SK-N-SH (cell line): ENCODE measurements at regions not wholly inside any gene's neighbourhood (a gene's known extent, or its start where the extent isn't known, plus 50 kb on each side); places are given as distances from the start of the nearest gene placed in this dataset.

ENCODE experiments used
- CTCF ChIA-PET: fragments of 300-600, 350-600 bp; formaldehyde crosslinking; extraction: SDS; loops from one replicate; lab custom pipeline; 2021; lab: Yijun Ruan, JAX
- POLR2A ChIA-PET: fragments of 350-600 bp; sonication (Branson Sonifier 250); formaldehyde crosslinking; extraction: SDS; loops from one replicate; lab custom pipeline; 2020; ENCODE audit warnings: antibody characterized with exemption, inconsistent platforms; lab: Yijun Ruan, JAX
- DNase-seq: peaks from one replicate; pipeline ENCODE4 v3.0.0; 2012
- H2AFZ ChIP-seq: fragments of 200-600 bp; sonication (generic); 2 replicates; pipeline ENCODE4 v1.8.1; 2016; ENCODE audit warnings: antibody characterized with exemption, mild to moderate bottlenecking, low read depth
- H3F3A ChIP-seq: fragments of 200-600 bp; sonication (generic); replicated peaks from 2 replicates; pipeline ENCODE3; 2016; ENCODE audit warnings: antibody characterized with exemption, mild to moderate bottlenecking; ENCODE audit not compliant: insufficient read depth
- H3K27ac ChIP-seq, 2 experiments: fragments of 200-500 bp in 1 of 2; fragments of 200-600 bp in 1 of 2; sonication (Bioruptor generic) in 1 of 2; sonication (generic), shearing (Covaris generic) in 1 of 2; 2 replicates each; pipeline versions ENCODE4 v1.5.1 to v1.6.1; 2014 to 2016; ENCODE audit warnings: low read depth in 2 of 2, inconsistent platforms in 1 of 2, low read length in 1 of 2, mild to moderate bottlenecking in 1 of 2, mixed read lengths in 1 of 2
- H3K27me3 ChIP-seq: fragments of 200-600 bp; sonication (generic), shearing (Covaris generic); 2 replicates; pipeline ENCODE4 v1.6.1; 2016; ENCODE audit warnings: mixed run types; ENCODE audit not compliant: insufficient read depth
- H3K36me3 ChIP-seq, 2 experiments: fragments of 200-500 bp in 1 of 2; fragments of 200-600 bp in 1 of 2; sonication (Bioruptor generic) in 1 of 2; sonication (generic) in 1 of 2; replicated peaks in 1 of 2; 2 replicates each; pipeline versions ENCODE3 to v1.5.1; 2014 to 2016; ENCODE audit warnings: low read length in 1 of 2, mild to moderate bottlenecking in 1 of 2; ENCODE audit not compliant: insufficient read depth in 2 of 2, control insufficient read depth in 1 of 2
- H3K4me1 ChIP-seq, 2 experiments: fragments of 200-500 bp in 1 of 2; fragments of 200-600 bp in 1 of 2; sonication (Bioruptor generic) in 1 of 2; sonication (generic), shearing (Covaris generic) in 1 of 2; 2 replicates each; pipeline versions ENCODE4 v1.5.1 to v1.6.1; 2014 to 2016; ENCODE audit warnings: low read depth in 1 of 2, low read length in 1 of 2, mixed run types in 1 of 2; ENCODE audit not compliant: insufficient read depth in 2 of 2, control insufficient read depth in 1 of 2
- H3K4me2 ChIP-seq: fragments of 200-600 bp; sonication (generic), shearing (Covaris generic); 2 replicates; pipeline ENCODE4 v1.6.1; 2017; ENCODE audit warnings: mixed run types
- H3K4me3 ChIP-seq, 2 experiments: fragments of 200-500 bp in 1 of 2; fragments of 200-600 bp in 1 of 2; sonication (Bioruptor generic) in 1 of 2; sonication (generic), shearing (Covaris generic) in 1 of 2; 2 replicates each; pipeline versions ENCODE4 v1.5.1 to v1.8.1; 2014 to 2016; ENCODE audit warnings: low read depth in 2 of 2, inconsistent platforms in 1 of 2, low read length in 1 of 2, mild to moderate bottlenecking in 1 of 2, mixed read lengths in 1 of 2, moderate library complexity in 1 of 2
- H3K79me2 ChIP-seq: fragments of 200-600 bp; sonication (generic); 2 replicates; pipeline ENCODE4 v1.8.1; 2017; ENCODE audit warnings: mild to moderate bottlenecking; ENCODE audit not compliant: insufficient read depth
- H3K9ac ChIP-seq: fragments of 200-600 bp; sonication (generic); 2 replicates; pipeline ENCODE4 v1.6.1; 2017; ENCODE audit warnings: mixed run types
- H3K9me2 ChIP-seq: fragments of 200-600 bp; sonication (generic); 2 replicates; pipeline ENCODE4 v1.6.1; 2017; ENCODE audit warnings: mixed run types
- H3K9me3 ChIP-seq: fragments of 200-600 bp; sonication (generic); 2 replicates; pipeline ENCODE4 v1.6.1; 2017; ENCODE audit warnings: mixed run types, mild to moderate bottlenecking, moderate library complexity
- H4K20me1 ChIP-seq: fragments of 200-600 bp; sonication (generic); 2 replicates; pipeline ENCODE4 v1.6.1; 2017; ENCODE audit warnings: mild to moderate bottlenecking, mixed run types; ENCODE audit not compliant: insufficient read depth
- CHD2 ChIP-seq: fragments of 150-350 bp; IDR thresholded peaks from 2 replicates; pipeline ENCODE4 v1.6.1; 2018; ENCODE audit warnings: low read length; ENCODE audit not compliant: partially characterized antibody
- ELF1 ChIP-seq: IDR thresholded peaks from 2 replicates; pipeline ENCODE4 v1.4.0; 2012
- EP300 ChIP-seq, 2 experiments: IDR thresholded peaks; 2 replicates each; pipeline versions ENCODE4 v1.4.0 to v1.6.1; 2012; ENCODE audit warnings: borderline replicate concordance in 1 of 2, low read depth in 1 of 2, low read length in 1 of 2
- EZH2phosphoT487 ChIP-seq: fragments of 200-600 bp; sonication (generic); IDR thresholded peaks from 2 replicates; pipeline ENCODE4 v1.6.1; 2017; ENCODE audit warnings: low read depth, mixed run types, mild to moderate bottlenecking, antibody characterized with exemption, moderate library complexity, borderline replicate concordance
- FOSL2 ChIP-seq: IDR thresholded peaks from 2 replicates; pipeline ENCODE4 v1.4.0; 2012; ENCODE audit warnings: low read depth, mild to moderate bottlenecking, moderate library complexity, borderline replicate concordance
- FOXM1 ChIP-seq: IDR thresholded peaks from 2 replicates; pipeline ENCODE4 v1.4.0; 2012; ENCODE audit warnings: low read depth, mild to moderate bottlenecking
- GABPA ChIP-seq: IDR thresholded peaks from 2 replicates; pipeline ENCODE4 v1.4.0; 2012; ENCODE audit warnings: low read depth, mild to moderate bottlenecking
- MAX ChIP-seq: IDR thresholded peaks from 2 replicates; pipeline ENCODE4 v1.4.0; 2012; ENCODE audit warnings: low read depth
- MEF2A ChIP-seq: IDR thresholded peaks from 2 replicates; pipeline ENCODE4 v1.4.0; 2012; ENCODE audit warnings: low read depth, borderline replicate concordance
- MXI1 ChIP-seq: IDR thresholded peaks from 2 replicates; pipeline ENCODE4 v1.6.1; 2012; ENCODE audit warnings: mild to moderate bottlenecking, low read depth, low read length, improper control_type of control experiment
- NFIC ChIP-seq: IDR thresholded peaks from 2 replicates; pipeline ENCODE4 v1.4.0; 2012; ENCODE audit warnings: borderline replicate concordance
- NRF1 ChIP-seq: IDR thresholded peaks from 2 replicates; pipeline ENCODE4 v1.6.1; 2012; ENCODE audit warnings: low read depth, mild to moderate bottlenecking, low read length
- PBX3 ChIP-seq: IDR thresholded peaks from 2 replicates; pipeline ENCODE4; 2012
- RAD21 ChIP-seq: IDR thresholded peaks from 2 replicates; pipeline ENCODE4 v1.6.1; 2012; ENCODE audit warnings: mild to moderate bottlenecking, low read length
- RFX5 ChIP-seq: IDR thresholded peaks from 2 replicates; pipeline ENCODE4 v1.6.1; 2012; ENCODE audit warnings: mild to moderate bottlenecking, improper control_type of control experiment, low read length
- RXRA ChIP-seq: IDR thresholded peaks from 2 replicates; pipeline ENCODE4 v1.4.0; 2012; ENCODE audit warnings: low read depth, mild to moderate bottlenecking, borderline replicate concordance
- SIN3A ChIP-seq: IDR thresholded peaks from 2 replicates; pipeline ENCODE4 v1.6.1; 2012; ENCODE audit warnings: low read depth, mild to moderate bottlenecking, low read length, moderate library complexity, borderline replicate concordance
- TAF1 ChIP-seq: IDR thresholded peaks from 2 replicates; pipeline ENCODE4 v1.6.1; 2012; ENCODE audit warnings: low read depth, mild to moderate bottlenecking, low read length, moderate library complexity, borderline replicate concordance
- TCF12 ChIP-seq: IDR thresholded peaks from 2 replicates; pipeline ENCODE4 v1.4.0; 2012
- TEAD4 ChIP-seq: IDR thresholded peaks from 2 replicates; pipeline ENCODE4 v1.4.0; 2012; ENCODE audit warnings: mild to moderate bottlenecking, borderline replicate concordance; ENCODE audit not compliant: insufficient read depth
- USF2 ChIP-seq: fragments of 150-350 bp; IDR thresholded peaks from 2 replicates; pipeline ENCODE4 v1.6.1; 2017; ENCODE audit warnings: antibody characterized with exemption, low read length, low read depth, borderline replicate concordance
- YY1 ChIP-seq: IDR thresholded peaks from 2 replicates; pipeline ENCODE4 v1.4.0; 2012; ENCODE audit warnings: low read depth, mild to moderate bottlenecking
- ZBTB33 ChIP-seq: IDR thresholded peaks from 2 replicates; pipeline ENCODE4 v1.4.0; 2012; ENCODE audit warnings: low read depth, borderline replicate concordance
- WGBS: methylation state at CpG from one replicate; pipeline ENCODE4 v1.1.6; 2017; ENCODE audit warnings: low lambda C conversion rate; 5-methylcytosine and 5-hydroxymethylcytosine counted together

- no peaks in the 10 kb centered on the region for H3K9me3 ChIP-seq
- TF ChIP-seq USF2 (no peak), NRF1 (no peak), RFX5 (no peak), MEF2A (no peak), NFIC (no peak), FOXM1 (no peak)
- no peaks in the 10 kb centered on the region for H3K79me2 ChIP-seq
- H3K27ac ChIP-seq: no peak overlapping the region
- no peaks in the 10 kb centered on the region for H3F3A ChIP-seq
- H3K4me2 ChIP-seq: no peak overlapping the region
- no peaks in the 10 kb centered on the region for H4K20me1 ChIP-seq
- POLR2A ChIA-PET: no interaction called here
- H3K27me3 ChIP-seq: peaks cover 12% of the 10 kb centered on the region; the same call in 1 of the 2 replicates
- H3K4me3 ChIP-seq: no peak overlapping the region
- H3K4me1 ChIP-seq: no peaks in the 10 kb centered on the region
- no peak overlapping the region for H2AFZ ChIP-seq
- WGBS: 16% methylated on average over 4 of the region's 4 CpGs
- CTCF ChIA-PET: interaction anchor here (1.6 kb wide), 1 partner anchor 11 kb away, joined by 4 read pairs; no protein-coding TSS in a partner anchor
- DNase-seq: no peak
- H3K9ac ChIP-seq: no peak overlapping the region
- no peaks in the 10 kb centered on the region for H3K9me2 ChIP-seq
- no peaks in the 10 kb centered on the region for H3K36me3 ChIP-seq
These were observed 168.8 kb upstream of the NDN start for GRCh38 chr15:23855947-23856346.

GRCh38 chr15:23857028-23857641, 170.0 kb upstream of the NDN start:
- no peak overlapping the region for H2AFZ ChIP-seq
- no peaks in the 10 kb centered on the region for H3K79me2 ChIP-seq
- H3K27me3 ChIP-seq: peaks cover 12% of the 10 kb centered on the region; the same call in 1 of the 2 replicates
- DNase-seq: peak; percentile 30
- ChIA-PET CTCF (interaction anchor here (0.6 to 1.6 kb wide), 13 partner anchors 12 to 228 kb away, joined by 3 to 6 read pairs (median 3); no protein-coding TSS in a partner anchor), POLR2A (no interaction called here)
- H3F3A ChIP-seq: no peaks in the 10 kb centered on the region
- peak overlapping the region; percentile 51; the same call in 1 of the 2 replicates for H3K4me2 ChIP-seq
- 5% methylated on average over 12 of the region's 12 CpGs for WGBS
- no peaks in the 10 kb centered on the region for H3K4me1 ChIP-seq
- H4K20me1 ChIP-seq: no peaks in the 10 kb centered on the region
- H3K9me2 ChIP-seq: no peaks in the 10 kb centered on the region
- H3K36me3 ChIP-seq: no peaks in the 10 kb centered on the region
- no peak overlapping the region for H3K27ac ChIP-seq
- H3K4me3 ChIP-seq: peak overlapping the region in 1 of 2 experiments; percentile 36; a peak in 1 of 4 replicates
- H3K9me3 ChIP-seq: no peaks in the 10 kb centered on the region
- no peak overlapping the region for H3K9ac ChIP-seq
- no peak for TF ChIP-seq PBX3
- no peak for TF ChIP-seq TCF12
- no peak for TF ChIP-seq RXRA
- TF ChIP-seq GABPA: no peak
- no peak for TF ChIP-seq TEAD4
- no peak for TF ChIP-seq ELF1
- TF ChIP-seq TAF1: no peak
- peak; percentile 51 for TF ChIP-seq RAD21
- no peak for TF ChIP-seq FOSL2
- no peak for TF ChIP-seq MXI1
- no peak for TF ChIP-seq SIN3A
- TF ChIP-seq EP300 (IDR thresholded peaks at IDR 0.05; ENCODE audit: borderline replicate concordance in 1 of 2, low read depth in 1 of 2, low read length in 1 of 2): no peak
- no peak for TF ChIP-seq ZBTB33
- no peak for TF ChIP-seq USF2
- no peak for TF ChIP-seq MAX
- TF ChIP-seq EZH2phosphoT487: no peak
- no peak for TF ChIP-seq CHD2
- TF ChIP-seq YY1: no peak
- TF ChIP-seq MEF2A: no peak
- TF ChIP-seq NFIC: no peak
- TF ChIP-seq FOXM1: no peak
- TF ChIP-seq NRF1: no peak
